PC-9 (cell line): ENCODE measurements at regions not wholly inside any gene's neighbourhood (a gene's known extent, or its start where the extent isn't known, plus 50 kb on each side); places are given as distances from the start of the nearest gene placed in this dataset.

Experiments used
- BruUV-seq: library from RNA; stranded (reverse); fragments of 400-500 nt; replicated peaks from 2 replicates; lab custom pipeline; 2021; lab: Mats Ljungman, UMichigan
- CTCF ChIA-PET: fragments of 300-600 bp; sonication (Branson Sonifier 250); formaldehyde crosslinking; loops from one replicate; lab custom pipeline; 2022; ENCODE audit warnings: antibody characterized with exemption; lab: Charles Lee
- POLR2A ChIA-PET: fragments of 300-600 bp; sonication (Branson Sonifier 250); formaldehyde crosslinking; loops from one replicate; lab custom pipeline; 2022; ENCODE audit warnings: antibody characterized with exemption; ENCODE audit not compliant: unreplicated experiment; lab: Charles Lee
- DNase-seq, 2 experiments: peaks; one replicate each; pipeline versions ENCODE4 v3.0.0 to v3.0.0-alpha.2; 2015 to 2022; ENCODE audit warnings: mixed read lengths in 1 of 2
- H2AFZ ChIP-seq: fragments of 200-600 bp; sonication (generic); 2 replicates; pipeline ENCODE4 v1.8.1; 2017; ENCODE audit warnings: antibody characterized with exemption
- H3F3A ChIP-seq: fragments of 200-600 bp; sonication (generic); 2 replicates; pipeline ENCODE4 v1.8.1; 2017; ENCODE audit warnings: antibody characterized with exemption, mild to moderate bottlenecking, low read depth; ENCODE audit not compliant: insufficient read depth
- H3K27ac ChIP-seq: fragments of 200-600 bp; sonication (generic); 2 replicates; pipeline ENCODE4 v1.6.1; 2016; ENCODE audit warnings: mixed run types
- H3K27me3 ChIP-seq: fragments of 200-600 bp; sonication (generic); 2 replicates; pipeline ENCODE4 v1.6.1; 2016; ENCODE audit warnings: low read depth, mixed run types; ENCODE audit not compliant: insufficient read depth
- H3K36me3 ChIP-seq: fragments of 200-600 bp; sonication (generic); 2 replicates; pipeline ENCODE4 v1.6.1; 2016; ENCODE audit warnings: low read depth, mixed run types
- H3K4me1 ChIP-seq: fragments of 200-600 bp; sonication (generic); replicated peaks from 2 replicates; pipeline ENCODE4 v1.6.1; 2016; ENCODE audit warnings: mixed run types; ENCODE audit not compliant: insufficient read depth
- H3K4me2 ChIP-seq: fragments of 200-600 bp; sonication (generic); 2 replicates; pipeline ENCODE4 v1.6.1; 2017; ENCODE audit warnings: mixed run types
- H3K4me3 ChIP-seq: fragments of 200-600 bp; sonication (generic); 2 replicates; pipeline ENCODE4 v1.6.1; 2016; ENCODE audit warnings: mixed run types
- H3K79me2 ChIP-seq: fragments of 200-600 bp; sonication (generic); 2 replicates; pipeline ENCODE4 v1.6.1; 2017; ENCODE audit warnings: low read depth, mixed run types
- H3K9me2 ChIP-seq: fragments of 200-600 bp; sonication (generic); 2 replicates; pipeline ENCODE4 v1.8.1; 2017; ENCODE audit warnings: mild to moderate bottlenecking; ENCODE audit not compliant: insufficient read depth
- H3K9me3 ChIP-seq: fragments of 200-600 bp; sonication (generic); 2 replicates; pipeline ENCODE4 v1.8.1; 2016; ENCODE audit warnings: low read depth; ENCODE audit not compliant: insufficient read depth
- H4K20me1 ChIP-seq: fragments of 200-600 bp; sonication (generic); 2 replicates; pipeline ENCODE4 v1.8.1; 2017; ENCODE audit not compliant: insufficient read depth
- CTCF ChIP-seq: fragments of 200-600 bp; sonication (generic); conservative IDR thresholded peaks from 2 replicates; pipeline ENCODE4 v1.6.1; 2017; ENCODE audit warnings: mixed run types, antibody characterized with exemption, mild to moderate bottlenecking, moderate library complexity
- EZH2 ChIP-seq: fragments of 200-600 bp; sonication (generic); IDR thresholded peaks from 2 replicates; pipeline ENCODE4 v1.8.0; 2017; ENCODE audit warnings: antibody characterized with exemption, low read depth
- intact Hi-C: fragments of 100-400 bp; cut with micrococcal nuclease; formaldehyde crosslinking; loops from one replicate; pipeline ENCODE4 v1.10.0; 2022; ENCODE audit not compliant: unreplicated experiment

DNA sequence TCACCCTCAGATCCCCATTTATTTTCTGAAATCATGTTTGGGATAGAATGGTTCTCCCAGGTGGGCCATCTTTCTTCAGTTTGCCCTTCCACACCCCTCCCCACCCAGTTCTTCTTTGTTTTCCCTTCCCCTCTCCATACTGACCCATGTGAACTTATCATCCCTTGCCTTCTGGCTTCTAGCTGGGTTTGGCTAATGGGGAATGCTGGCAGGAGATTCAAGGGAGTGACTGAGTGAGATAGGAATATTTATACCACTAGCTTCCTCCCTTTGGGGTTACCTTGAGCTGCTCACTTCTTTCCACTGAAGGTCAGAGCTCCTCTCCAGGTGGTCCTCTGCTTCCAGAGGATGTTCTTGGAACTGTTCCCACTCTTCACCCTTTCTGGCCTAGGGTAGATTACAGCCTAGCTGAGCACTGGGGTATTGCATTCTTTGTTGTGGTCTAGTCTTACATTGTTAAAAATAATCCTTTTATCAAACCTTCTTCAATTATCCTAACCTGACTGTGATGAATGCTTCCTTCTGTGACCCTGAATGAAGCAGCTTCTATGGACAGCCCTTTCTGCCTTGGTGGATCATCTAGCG lies 88.3 kb upstream of the ATP2B1 start:
- H3K79me2 ChIP-seq, result no peaks in the 10 kb centered on the region
- intact Hi-C loops, result no loop called here
- H3F3A ChIP-seq, result no peaks in the 10 kb centered on the region
- no peak overlapping the region for H2AFZ ChIP-seq
- H3K9me3 ChIP-seq, result peaks cover 7% of the 10 kb centered on the region; the same call in 1 of the 2 replicates
- no peaks in the 10 kb centered on the region for H3K36me3 ChIP-seq
- H4K20me1 ChIP-seq, result no peaks in the 10 kb centered on the region
- ChIA-PET CTCF (no interaction called here), POLR2A (no interaction called here)
- H3K9me2 ChIP-seq, result no peaks in the 10 kb centered on the region
- TF ChIP-seq CTCF (no peak), EZH2 (no peak)
- no peak overlapping the region for H3K4me2 ChIP-seq
- no peak for DNase-seq
- no peaks in the 10 kb centered on the region for H3K4me1 ChIP-seq
- no peak overlapping the region for H3K4me3 ChIP-seq
- no TSS peak for BruUV-seq
- no peaks in the 10 kb centered on the region for H3K27me3 ChIP-seq
- no peak overlapping the region for H3K27ac ChIP-seq

- H3F3A ChIP-seq, result no peaks in the 10 kb centered on the region
- H3K9me2 ChIP-seq, result no peaks in the 10 kb centered on the region
- H4K20me1 ChIP-seq, result no peaks in the 10 kb centered on the region
- no peak overlapping the region for H3K4me2 ChIP-seq
- no peaks in the 10 kb centered on the region for H3K36me3 ChIP-seq
- H3K79me2 ChIP-seq, result no peaks in the 10 kb centered on the region
- no peaks in the 10 kb centered on the region for H3K27me3 ChIP-seq
- H3K4me1 ChIP-seq, result no peaks in the 10 kb centered on the region
- intact Hi-C loops, result no loop called here
- ChIA-PET CTCF (no interaction called here), POLR2A (no interaction called here)
- H3K27ac ChIP-seq, result no peak overlapping the region
- BruUV-seq, result no TSS peak
- peaks cover 7% of the 10 kb centered on the region; the same call in 1 of the 2 replicates for H3K9me3 ChIP-seq
- no peak for DNase-seq
- TF ChIP-seq EZH2, result no peak
- TF ChIP-seq CTCF, result no peak
- no peak overlapping the region for H2AFZ ChIP-seq
- no peak overlapping the region for H3K4me3 ChIP-seq
Measured at GRCh38 chr12:89793946-89794345, 85.3 kb upstream of the ATP2B1 start.

GRCh38 chr12:89791286-89791685 lies 82.6 kb upstream of the ATP2B1 start:
- intact Hi-C loops, result no loop called here
- no peaks in the 10 kb centered on the region for H3K36me3 ChIP-seq
- ChIA-PET CTCF (no interaction called here), POLR2A (no interaction called here)
- no peaks in the 10 kb centered on the region for H3K27me3 ChIP-seq
- no peak overlapping the region for H3K27ac ChIP-seq
- no peaks in the 10 kb centered on the region for H3K79me2 ChIP-seq
- BruUV-seq, result no TSS peak
- H3K4me3 ChIP-seq, result no peak overlapping the region
- H2AFZ ChIP-seq, result no peak overlapping the region
- DNase-seq, result no peak
- no peaks in the 10 kb centered on the region for H3F3A ChIP-seq
- H3K4me2 ChIP-seq, result no peak overlapping the region
- no peaks in the 10 kb centered on the region for H3K9me2 ChIP-seq
- no peaks in the 10 kb centered on the region for H4K20me1 ChIP-seq
- peaks cover 7% of the 10 kb centered on the region; the same call in 1 of the 2 replicates for H3K9me3 ChIP-seq
- TF ChIP-seq CTCF (no peak), EZH2 (no peak)
- H3K4me1 ChIP-seq, result no peaks in the 10 kb centered on the region
